ENCODE measurements at regions not wholly inside any gene's neighbourhood (a gene's known extent, or its start where the extent isn't known, plus 50 kb on each side); places are given as distances from the start of the nearest gene placed in this dataset.

GRCh38 chr13:76790980-76791819 is 95.0 kb downstream of the KCTD12 start:
- H3K27ac ChIP-seq = no peak overlapping the region
- intact Hi-C loops (cut with DNase I) = no loop called here
- H3K27me3 ChIP-seq = no peaks in the 10 kb centered on the region
- H3K4me1 ChIP-seq = peaks cover 8% of the 10 kb centered on the region
- no peak for DNase-seq (ENCODE audit: extremely low spot score in 2 of 2)
- H3K9me3 ChIP-seq = no peaks in the 10 kb centered on the region
- TF ChIP-seq POLR2A (IDR thresholded peaks at IDR 0.05) (no peak), CTCF (IDR thresholded peaks at IDR 0.05) (no peak), POLR2AphosphoS5 (IDR thresholded peaks at IDR 0.05; ENCODE audit: insufficient read depth in 1 of 2, low read depth in 1 of 2) (no peak)
- H3K36me3 ChIP-seq = no peaks in the 10 kb centered on the region
- no peak overlapping the region for H3K4me3 ChIP-seq

- intact Hi-C loops (cut with DNase I) = no loop called here
- Histone ChIP-seq H3K4me1 (peaks cover 8% of the 10 kb centered on the region), H3K27ac (no peak overlapping the region), H3K9me3 (no peaks in the 10 kb centered on the region), H3K4me3 (no peak overlapping the region), H3K27me3 (no peaks in the 10 kb centered on the region), H3K36me3 (no peaks in the 10 kb centered on the region)
- TF ChIP-seq POLR2AphosphoS5 (IDR thresholded peaks at IDR 0.05; ENCODE audit: insufficient read depth in 1 of 2, low read depth in 1 of 2) = no peak
- TF ChIP-seq POLR2A (IDR thresholded peaks at IDR 0.05) = no peak
- no peak for TF ChIP-seq CTCF (IDR thresholded peaks at IDR 0.05)
- DNase-seq (ENCODE audit: extremely low spot score in 2 of 2) = no peak
These were observed 95.7 kb downstream of the KCTD12 start for GRCh38 chr13:76790526-76790925.

GRCh38 chr13:76783798-76784197 is 102.4 kb downstream of the KCTD12 start:
- intact Hi-C loops (cut with DNase I) = no loop called here
- Histone ChIP-seq H3K9me3 (no peaks in the 10 kb centered on the region), H3K4me1 (no peaks in the 10 kb centered on the region), H3K36me3 (no peaks in the 10 kb centered on the region), H3K27me3 (no peaks in the 10 kb centered on the region), H3K4me3 (no peak overlapping the region), H3K27ac (no peak overlapping the region)
- TF ChIP-seq CTCF (IDR thresholded peaks at IDR 0.05) = no peak
- no peak for TF ChIP-seq POLR2AphosphoS5 (IDR thresholded peaks at IDR 0.05; ENCODE audit: insufficient read depth in 1 of 2, low read depth in 1 of 2)
- no peak for TF ChIP-seq POLR2A (IDR thresholded peaks at IDR 0.05)
- no peak for DNase-seq (ENCODE audit: extremely low spot score in 2 of 2)

- intact Hi-C loops (cut with DNase I) = no loop called here
These were observed 107.4 kb downstream of the KCTD12 start for GRCh38 chr13:76778853-76779252.

More at GRCh38 chr13:76778853-76779252, 107.4 kb downstream of the KCTD12 start:
- Histone ChIP-seq H3K4me1 (no peaks in the 10 kb centered on the region), H3K9me3 (no peaks in the 10 kb centered on the region), H3K4me3 (no peak overlapping the region), H3K36me3 (no peaks in the 10 kb centered on the region), H3K27ac (no peak overlapping the region), H3K27me3 (no peaks in the 10 kb centered on the region)
- DNase-seq (ENCODE audit: extremely low spot score in 2 of 2) = no peak
- no peak for TF ChIP-seq CTCF (IDR thresholded peaks at IDR 0.05)
- no peak for TF ChIP-seq POLR2AphosphoS5 (IDR thresholded peaks at IDR 0.05; ENCODE audit: insufficient read depth in 1 of 2, low read depth in 1 of 2)
- TF ChIP-seq POLR2A (IDR thresholded peaks at IDR 0.05) = no peak
